NCI-H1048 (cell line): ENCODE measurements at regions not wholly inside any gene's neighbourhood (a gene's known extent, or its start where the extent isn't known, plus 50 kb on each side); places are given as distances from the start of the nearest gene placed in this dataset.
"Not testable (repeated sequence)": the region's sequence is repeated elsewhere in the genome, so short reads cannot be mapped to it uniquely, and the experiment has no call there.

Experiments used
- DNase-seq: peaks from one replicate; lab custom pipeline; 2025; lab: John Stamatoyannopoulos, UW

- no peak for DNase-seq
These were observed 882.4 kb upstream of the EEF2KMT start for GRCh38 chr16:5979905-5980550.

GRCh38 chr16:5977329-5977728 is 879.7 kb upstream of the EEF2KMT start:
- DNase-seq = no peak

- DNase-seq = no peak
These were observed 875.2 kb upstream of the EEF2KMT start for GRCh38 chr16:5972747-5973146.

- DNase-seq = no peak
These were observed 874.3 kb upstream of the EEF2KMT start for GRCh38 chr16:5971924-5972323.

GRCh38 chr16:5971106-5971505 is 873.5 kb upstream of the EEF2KMT start:
- no peak for DNase-seq

GRCh38 chr16:5966004-5966403 is 868.4 kb upstream of the EEF2KMT start:
- DNase-seq = no peak

GRCh38 chr16:5965321-5965720 is 867.7 kb upstream of the EEF2KMT start:
- no peak for DNase-seq

GRCh38 chr16:5951486-5951885 is 853.9 kb upstream of the EEF2KMT start:
- DNase-seq = no peak

- no peak for DNase-seq
These were observed 847.4 kb upstream of the EEF2KMT start for GRCh38 chr16:5944971-5945370.

- DNase-seq = no peak
These were observed 841.0 kb upstream of the EEF2KMT start for GRCh38 chr16:5938607-5939006.

- no peak for DNase-seq
These were observed 835.3 kb upstream of the EEF2KMT start for GRCh38 chr16:5932906-5933305.

- DNase-seq = no peak
These were observed 831.0 kb upstream of the EEF2KMT start for GRCh38 chr16:5928476-5929065.

GRCh38 chr16:5925850-5926249 is 828.3 kb upstream of the EEF2KMT start:
- no peak for DNase-seq

- DNase-seq = no peak
These were observed 825.1 kb upstream of the EEF2KMT start for GRCh38 chr16:5922686-5923085.

- DNase-seq = no peak
These were observed 821.1 kb upstream of the EEF2KMT start for GRCh38 chr16:5918567-5919130.

- DNase-seq = no peak
These were observed 820.0 kb upstream of the EEF2KMT start for GRCh38 chr16:5917436-5918195.

- DNase-seq = no peak
These were observed 819.2 kb upstream of the EEF2KMT start for GRCh38 chr16:5916711-5917191.

GRCh38 chr16:5911241-5911640 is 813.6 kb upstream of the EEF2KMT start:
- DNase-seq = no peak

- not testable (repeated sequence) for DNase-seq
These were observed 812.0 kb upstream of the EEF2KMT start for GRCh38 chr16:5909556-5909955.

GRCh38 chr16:5907544-5907943 is 809.9 kb upstream of the EEF2KMT start:
- no peak for DNase-seq

- DNase-seq = no peak
These were observed 808.8 kb upstream of the EEF2KMT start for GRCh38 chr16:5906351-5906750.

- DNase-seq = no peak
These were observed 808.3 kb upstream of the EEF2KMT start for GRCh38 chr16:5905935-5906334.

- DNase-seq = no peak
These were observed 806.2 kb upstream of the EEF2KMT start for GRCh38 chr16:5903832-5904231.
